ENCODE measurements at regions not wholly inside any gene's neighbourhood (a gene's known extent, or its start where the extent isn't known, plus 50 kb on each side); places are given as distances from the start of the nearest gene placed in this dataset.

- DNase-seq (ENCODE audit: low spot score): peak; percentile 16
- in situ Hi-C loops (cut with MboI; ENCODE audit: low sequenced_read_pairs, unreplicated experiment): no loop called here
- no peak for TF ChIP-seq CTCF (IDR thresholded peaks at IDR 0.05; ENCODE audit: borderline replicate concordance, control extremely low read depth, extremely low read depth, insufficient read depth, missing control alignments)
These were observed 166.4 kb downstream of the TLE1 start for GRCh38 chr9:81522716-81523551.

GRCh38 chr9:81521892-81522291, 167.5 kb downstream of the TLE1 start:
- no peak for DNase-seq (ENCODE audit: low spot score)
- TF ChIP-seq CTCF (IDR thresholded peaks at IDR 0.05; ENCODE audit: borderline replicate concordance, control extremely low read depth, extremely low read depth, insufficient read depth, missing control alignments): no peak
- in situ Hi-C loops (cut with MboI; ENCODE audit: low sequenced_read_pairs, unreplicated experiment): no loop called here

GRCh38 chr9:81519816-81520495, 169.4 kb downstream of the TLE1 start:
- in situ Hi-C loops (cut with MboI; ENCODE audit: low sequenced_read_pairs, unreplicated experiment): no loop called here
- TF ChIP-seq CTCF (IDR thresholded peaks at IDR 0.05; ENCODE audit: borderline replicate concordance, control extremely low read depth, extremely low read depth, insufficient read depth, missing control alignments): no peak
- DNase-seq (ENCODE audit: low spot score): no peak

GRCh38 chr9:81517954-81518353, 171.4 kb downstream of the TLE1 start:
- no peak for TF ChIP-seq CTCF (IDR thresholded peaks at IDR 0.05; ENCODE audit: borderline replicate concordance, control extremely low read depth, extremely low read depth, insufficient read depth, missing control alignments)
- in situ Hi-C loops (cut with MboI; ENCODE audit: low sequenced_read_pairs, unreplicated experiment): no loop called here
- no peak for DNase-seq (ENCODE audit: low spot score)

- in situ Hi-C loops (cut with MboI; ENCODE audit: low sequenced_read_pairs, unreplicated experiment): no loop called here
- TF ChIP-seq CTCF (IDR thresholded peaks at IDR 0.05; ENCODE audit: borderline replicate concordance, control extremely low read depth, extremely low read depth, insufficient read depth, missing control alignments): no peak
- no peak for DNase-seq (ENCODE audit: low spot score)
These were observed 176.3 kb downstream of the TLE1 start for GRCh38 chr9:81513059-81513458.

GRCh38 chr9:81512641-81513040, 176.7 kb downstream of the TLE1 start:
- no peak for DNase-seq (ENCODE audit: low spot score)
- in situ Hi-C loops (cut with MboI; ENCODE audit: low sequenced_read_pairs, unreplicated experiment): no loop called here

More at GRCh38 chr9:81512641-81513040, 176.7 kb downstream of the TLE1 start:
- TF ChIP-seq CTCF (IDR thresholded peaks at IDR 0.05; ENCODE audit: borderline replicate concordance, control extremely low read depth, extremely low read depth, insufficient read depth, missing control alignments): no peak

All from GM13976 (cell line).